Dermis blood vessel endothelial cell (primary cell): ENCODE measurements at regions not wholly inside any gene's neighbourhood (a gene's known extent, or its start where the extent isn't known, plus 50 kb on each side); places are given as distances from the start of the nearest gene placed in this dataset.
"Not testable (repeated sequence)": the region's sequence is repeated elsewhere in the genome, so short reads cannot be mapped to it uniquely, and the experiment has no call there.

Experiments used
- DNase-seq: peaks from one replicate; pipeline ENCODE4 v3.0.0; 2010

- DNase-seq = no peak
These were observed 1026.4 kb downstream of the DSC3 start for GRCh38 chr18:30016179-30016578.

GRCh38 chr18:30004965-30005364 lies 1037.6 kb downstream of the DSC3 start:
- no peak for DNase-seq

GRCh38 chr18:29982218-29982617 lies 1060.3 kb downstream of the DSC3 start:
- no peak for DNase-seq

GRCh38 chr18:29979881-29980280 lies 1062.7 kb downstream of the DSC3 start:
- peak; percentile 8 for DNase-seq

- no peak for DNase-seq
These were observed 1072.7 kb downstream of the DSC3 start for GRCh38 chr18:29969876-29970275.

GRCh38 chr18:29962579-29962978 lies 1080.0 kb downstream of the DSC3 start:
- no peak for DNase-seq

GRCh38 chr18:29960539-29960938 lies 1082.0 kb downstream of the DSC3 start:
- DNase-seq = no peak

GRCh38 chr18:29930231-29930630 lies 1112.3 kb downstream of the DSC3 start:
- no peak for DNase-seq

- DNase-seq = no peak
These were observed 1114.5 kb downstream of the DSC3 start for GRCh38 chr18:29928081-29928480.

- DNase-seq = no peak
These were observed 1117.0 kb downstream of the DSC3 start for GRCh38 chr18:29925566-29925965.

- DNase-seq = no peak
These were observed 1130.2 kb downstream of the DSC3 start for GRCh38 chr18:29912351-29912750.

- peak; percentile 32 for DNase-seq
These were observed 1149.5 kb downstream of the DSC3 start for GRCh38 chr18:29892960-29893558.

GRCh38 chr18:29883114-29883513 lies 1159.4 kb downstream of the DSC3 start:
- no peak for DNase-seq

- no peak for DNase-seq
These were observed 1159.9 kb downstream of the DSC3 start for GRCh38 chr18:29882620-29883019.

GRCh38 chr18:29879763-29880162 lies 1162.8 kb downstream of the DSC3 start:
- DNase-seq = no peak

- peak; percentile 48 for DNase-seq
These were observed 1167.9 kb downstream of the DSC3 start for GRCh38 chr18:29874519-29875098.

GRCh38 chr18:29873211-29873610 lies 1169.3 kb downstream of the DSC3 start:
- no peak for DNase-seq

- no peak for DNase-seq
These were observed 1171.3 kb downstream of the DSC3 start for GRCh38 chr18:29871246-29871645.

- no peak for DNase-seq
These were observed 1179.7 kb downstream of the DSC3 start for GRCh38 chr18:29862824-29863223.

- DNase-seq = peak; percentile 64
These were observed 1186.9 kb downstream of the DSC3 start for GRCh38 chr18:29855637-29856036.

GRCh38 chr18:29853126-29853525 lies 1189.4 kb downstream of the DSC3 start:
- no peak for DNase-seq

- no peak for DNase-seq
These were observed 1193.4 kb downstream of the DSC3 start for GRCh38 chr18:29849144-29849543.

GRCh38 chr18:29841631-29842030 lies 1200.9 kb downstream of the DSC3 start:
- no peak for DNase-seq

- peak; percentile 19 for DNase-seq
These were observed 1202.5 kb downstream of the DSC3 start for GRCh38 chr18:29840089-29840488.

- not testable (repeated sequence) for DNase-seq
These were observed 1203.6 kb downstream of the DSC3 start for GRCh38 chr18:29838961-29839360.
